Activated CD4-positive, alpha-beta memory T cell treated with anti-CD3 and anti-CD28 coated beads for 36 hours (primary cell): ENCODE measurements at regions not wholly inside any gene's neighbourhood (a gene's known extent, or its start where the extent isn't known, plus 50 kb on each side); places are given as distances from the start of the nearest gene placed in this dataset.

Experiments
- CTCF ChIA-PET: fragments of 350-600 bp; sonication (Branson Sonifier 250); formaldehyde crosslinking; loops from one replicate; lab custom pipeline; 2021; ENCODE audit warnings: antibody characterized with exemption, inconsistent platforms; lab: Charles Lee
- POLR2A ChIA-PET: fragments of 350-600 bp; sonication (Branson Sonifier 250); formaldehyde crosslinking; loops from one replicate; lab custom pipeline; 2021; ENCODE audit warnings: antibody characterized with exemption; lab: Charles Lee
- DNase-seq: peaks from one replicate; pipeline ENCODE4 v3.0.0-alpha.2; 2020
- H3K27ac Mint-ChIP-seq: one replicate; pipeline ENCODE4 v1.8.0; 2021; ENCODE audit warnings: mixed read lengths
- H3K27me3 Mint-ChIP-seq: one replicate; pipeline ENCODE4 v1.8.0; 2021; ENCODE audit warnings: mixed read lengths
- H3K36me3 Mint-ChIP-seq: one replicate; pipeline ENCODE4 v1.8.0; 2021; ENCODE audit warnings: mixed read lengths
- H3K4me1 Mint-ChIP-seq: one replicate; pipeline ENCODE4 v1.8.0; 2021; ENCODE audit warnings: low read depth, mixed read lengths
- H3K4me3 Mint-ChIP-seq: one replicate; pipeline ENCODE4 v1.8.0; 2021; ENCODE audit warnings: mild to moderate bottlenecking, mixed read lengths
- H3K9me3 Mint-ChIP-seq: one replicate; pipeline ENCODE4 v1.8.0; 2021; ENCODE audit warnings: mixed read lengths
- intact Hi-C: fragments of 100-400 bp; cut with micrococcal nuclease; formaldehyde crosslinking; loops from one replicate; pipeline ENCODE4 v1.15.1; 2023

DNA sequence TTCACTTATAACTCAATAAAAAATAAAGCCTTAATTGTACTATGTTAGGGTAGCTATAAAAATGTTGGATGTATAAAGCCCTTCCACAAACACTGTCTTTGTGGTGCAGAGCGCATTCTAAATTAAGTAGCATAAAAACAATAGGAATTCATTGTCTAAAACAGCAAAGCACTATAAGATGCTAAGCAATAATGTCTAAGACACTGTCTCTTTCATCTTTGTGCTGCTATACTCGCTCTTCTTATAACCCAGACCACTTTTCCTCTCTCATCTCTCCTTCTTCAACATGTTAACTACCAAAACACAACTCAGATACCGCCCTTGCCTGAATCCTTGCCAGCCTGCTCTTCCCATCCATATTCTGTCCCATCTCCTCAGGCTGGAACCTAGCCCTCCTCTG lies 170.0 kb downstream of the CENPC start:
- Mint-ChIP-seq H3K36me3 (no peaks in the 10 kb centered on the region), H3K27me3 (no peaks in the 10 kb centered on the region), H3K4me3 (no peak overlapping the region), H3K9me3 (peaks cover 3% of the 10 kb centered on the region), H3K27ac (no peak overlapping the region), H3K4me1 (no peaks in the 10 kb centered on the region)
- ChIA-PET POLR2A (no interaction called here), CTCF (no interaction called here)
- intact Hi-C loops: no loop called here
- DNase-seq: no peak

DNA sequence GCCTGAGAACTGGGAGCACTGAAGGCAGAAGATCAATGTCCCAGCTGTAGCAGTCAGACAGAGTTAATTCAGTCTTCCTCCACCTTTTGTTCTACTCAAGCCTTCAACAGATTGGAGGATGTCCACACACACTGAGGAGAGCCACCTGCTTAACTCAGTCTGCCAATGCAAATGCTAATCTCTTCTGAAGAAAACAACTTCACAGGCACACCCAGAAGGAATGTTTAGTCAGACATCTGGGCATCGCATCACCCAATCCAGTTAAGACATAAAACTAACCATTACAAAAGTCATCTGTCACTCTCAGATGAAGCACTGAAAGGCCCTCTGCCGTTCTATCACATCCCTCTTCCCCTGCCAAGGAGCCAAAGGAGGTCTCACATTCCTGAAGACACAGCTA lies 173.7 kb downstream of the CENPC start:
- ChIA-PET POLR2A (no interaction called here), CTCF (no interaction called here)
- Mint-ChIP-seq H3K27ac (no peak overlapping the region), H3K4me3 (no peak overlapping the region), H3K9me3 (no peaks in the 10 kb centered on the region), H3K36me3 (no peaks in the 10 kb centered on the region), H3K27me3 (peaks cover 2% of the 10 kb centered on the region), H3K4me1 (no peaks in the 10 kb centered on the region)
- DNase-seq: no peak
- intact Hi-C loops: no loop called here

DNA sequence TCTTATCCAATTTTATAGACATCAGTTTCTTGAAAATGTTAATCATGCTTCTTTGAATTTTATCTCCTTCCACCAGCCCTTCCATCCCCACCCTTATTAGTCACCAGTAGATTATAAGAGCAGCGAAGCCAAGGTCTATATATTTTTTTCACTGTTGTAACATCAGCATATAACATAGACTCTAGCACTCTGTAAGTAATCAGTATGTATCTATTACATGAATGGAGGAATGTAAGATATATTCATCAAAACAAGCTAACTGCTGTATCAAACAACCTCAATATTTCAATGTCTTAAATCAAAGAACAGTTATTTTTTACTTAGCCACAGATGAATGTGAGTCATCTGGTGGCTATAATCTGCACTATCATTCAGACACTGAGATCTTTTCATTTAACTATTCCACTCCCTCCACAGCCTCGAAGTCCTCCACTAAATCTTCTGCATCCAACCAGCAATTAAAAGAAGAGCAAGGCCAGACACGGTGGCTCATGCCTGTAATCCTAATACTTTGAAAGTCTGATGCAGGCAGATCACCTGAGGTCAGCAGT lies 178.9 kb downstream of the CENPC start:
- H3K9me3 Mint-ChIP-seq: peaks cover 10% of the 10 kb centered on the region
- H3K27me3 Mint-ChIP-seq: peaks cover 2% of the 10 kb centered on the region
- ChIA-PET POLR2A (no interaction called here), CTCF (no interaction called here)
- no peaks in the 10 kb centered on the region for H3K36me3 Mint-ChIP-seq
- no peak for DNase-seq
- H3K4me1 Mint-ChIP-seq: no peaks in the 10 kb centered on the region
- no peak overlapping the region for H3K4me3 Mint-ChIP-seq
- no peak overlapping the region for H3K27ac Mint-ChIP-seq
- intact Hi-C loops: no loop called here

DNA sequence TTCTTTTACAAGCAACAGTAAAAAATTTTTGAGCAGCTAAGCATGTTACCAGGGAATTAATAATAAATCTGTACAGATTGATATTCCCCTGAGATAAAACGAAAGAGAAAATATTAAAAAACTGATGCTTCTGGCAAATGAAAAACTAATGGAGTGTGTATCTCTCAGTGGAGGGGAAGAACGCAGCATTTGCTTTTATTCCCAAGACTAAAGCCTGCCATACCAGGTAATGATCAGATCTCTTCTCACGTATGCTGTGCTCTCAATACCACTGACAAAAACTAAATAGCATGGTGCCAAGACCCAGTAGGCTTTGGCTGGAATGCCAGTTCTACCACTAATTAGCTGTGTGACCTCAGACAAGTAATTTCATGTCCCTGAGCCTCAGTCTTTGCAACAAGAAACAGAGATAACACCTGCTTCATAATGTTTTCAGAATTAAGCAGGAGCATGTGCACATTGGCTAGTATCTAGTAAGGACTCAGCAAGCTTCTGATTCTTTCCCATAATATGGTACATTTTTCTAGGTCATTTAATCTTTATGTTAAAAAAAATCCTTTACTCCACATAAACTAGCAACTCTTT lies 179.6 kb downstream of the CENPC start:
- H3K27me3 Mint-ChIP-seq: peaks cover 2% of the 10 kb centered on the region
- POLR2A ChIA-PET: no interaction called here
- H3K27ac Mint-ChIP-seq: no peak overlapping the region
- intact Hi-C loops: no loop called here
- no peaks in the 10 kb centered on the region for H3K4me1 Mint-ChIP-seq
- no peak for DNase-seq
- peaks cover 14% of the 10 kb centered on the region for H3K9me3 Mint-ChIP-seq
- H3K36me3 Mint-ChIP-seq: no peaks in the 10 kb centered on the region
- CTCF ChIA-PET: no interaction called here
- H3K4me3 Mint-ChIP-seq: no peak overlapping the region

DNA sequence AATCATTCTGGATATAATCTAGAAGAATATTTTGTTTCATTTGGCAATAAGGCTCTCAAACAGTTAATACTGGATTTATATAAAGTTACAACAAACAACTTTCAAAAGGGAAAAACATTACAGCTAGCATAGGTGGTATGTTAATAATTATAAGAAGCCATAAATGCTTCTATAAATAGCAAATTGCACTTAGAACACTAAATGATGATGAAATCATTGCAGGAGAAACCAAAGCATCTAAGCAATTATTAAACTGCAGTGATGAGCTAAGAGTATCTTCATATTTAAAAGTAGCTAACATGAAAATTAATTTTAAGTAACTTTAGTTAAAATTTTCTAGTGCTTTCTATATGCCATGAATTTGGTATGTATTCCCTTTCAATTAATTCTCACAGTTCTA lies 189.5 kb downstream of the CENPC start:
- intact Hi-C loops: no loop called here
- ChIA-PET CTCF (no interaction called here), POLR2A (no interaction called here)
- Mint-ChIP-seq H3K9me3 (peaks cover 2% of the 10 kb centered on the region), H3K27me3 (no peaks in the 10 kb centered on the region), H3K36me3 (no peaks in the 10 kb centered on the region), H3K4me1 (no peaks in the 10 kb centered on the region), H3K4me3 (no peak overlapping the region), H3K27ac (no peak overlapping the region)
- no peak for DNase-seq

DNA sequence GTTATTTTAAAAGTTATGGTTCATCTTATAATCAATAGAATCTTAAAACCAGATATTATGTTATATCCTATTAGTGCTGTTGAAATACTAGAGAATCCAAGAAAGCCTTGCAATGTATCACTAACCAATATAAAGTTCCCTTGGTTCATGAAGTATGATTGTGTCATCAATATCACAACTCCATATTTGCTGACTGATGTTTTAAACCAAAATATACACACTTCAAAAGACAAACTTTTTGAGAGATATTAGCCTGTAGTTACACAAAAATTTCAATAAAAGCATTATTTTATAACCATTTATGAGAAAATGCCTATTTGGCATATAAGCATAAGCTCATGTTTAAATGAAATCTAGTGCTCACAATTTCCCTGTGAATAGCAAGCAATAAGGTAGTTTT lies 198.6 kb downstream of the CENPC start:
- ChIA-PET POLR2A (no interaction called here), CTCF (no interaction called here)
- H3K4me3 Mint-ChIP-seq: no peak overlapping the region
- no peaks in the 10 kb centered on the region for H3K4me1 Mint-ChIP-seq
- H3K27ac Mint-ChIP-seq: no peak overlapping the region
- no peak for DNase-seq
- intact Hi-C loops: no loop called here
- peaks cover 2% of the 10 kb centered on the region for H3K27me3 Mint-ChIP-seq
- no peaks in the 10 kb centered on the region for H3K9me3 Mint-ChIP-seq
- no peaks in the 10 kb centered on the region for H3K36me3 Mint-ChIP-seq

DNA sequence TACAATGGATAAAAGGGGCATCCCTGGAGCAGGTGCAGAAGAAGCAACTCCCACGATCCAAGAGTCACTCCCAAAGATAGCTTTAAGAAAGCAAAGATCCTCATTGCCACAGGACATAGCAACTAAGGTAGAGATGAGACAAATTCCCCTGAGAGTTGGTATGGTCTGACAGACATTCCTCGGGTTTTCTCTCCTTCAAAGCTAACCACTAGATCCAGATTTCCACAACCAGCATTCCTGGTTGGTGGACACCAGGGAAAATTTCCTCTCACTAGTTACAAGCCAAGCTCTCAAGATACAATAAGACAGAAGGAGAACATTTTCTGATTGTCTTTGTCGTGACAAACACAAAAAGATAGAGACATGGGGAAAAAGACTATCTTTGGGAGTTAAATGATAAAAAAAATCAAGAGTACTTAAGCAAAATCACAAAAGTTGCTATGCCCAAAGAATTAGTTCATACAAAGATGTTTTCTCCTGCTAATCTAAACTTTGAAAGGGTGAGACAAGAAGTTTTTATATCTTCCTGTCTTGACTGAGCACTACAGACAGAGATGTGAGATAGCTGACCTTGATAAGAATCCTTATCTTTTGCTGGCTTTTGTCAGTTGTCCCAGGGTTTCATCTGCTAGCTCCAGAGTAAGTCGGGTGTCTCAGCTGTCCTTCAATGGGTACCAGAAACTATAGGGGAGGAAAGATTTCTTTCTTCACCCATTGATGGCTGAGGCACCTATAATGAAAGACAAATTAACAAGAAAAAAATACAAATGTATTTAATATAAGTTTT lies 200.5 kb downstream of the CENPC start:
- Mint-ChIP-seq H3K27ac (no peak overlapping the region), H3K4me1 (no peaks in the 10 kb centered on the region), H3K4me3 (no peak overlapping the region), H3K36me3 (no peaks in the 10 kb centered on the region), H3K27me3 (peaks cover 2% of the 10 kb centered on the region), H3K9me3 (no peaks in the 10 kb centered on the region)
- intact Hi-C loops: no loop called here
- ChIA-PET CTCF (no interaction called here), POLR2A (no interaction called here)
- DNase-seq: no peak

DNA sequence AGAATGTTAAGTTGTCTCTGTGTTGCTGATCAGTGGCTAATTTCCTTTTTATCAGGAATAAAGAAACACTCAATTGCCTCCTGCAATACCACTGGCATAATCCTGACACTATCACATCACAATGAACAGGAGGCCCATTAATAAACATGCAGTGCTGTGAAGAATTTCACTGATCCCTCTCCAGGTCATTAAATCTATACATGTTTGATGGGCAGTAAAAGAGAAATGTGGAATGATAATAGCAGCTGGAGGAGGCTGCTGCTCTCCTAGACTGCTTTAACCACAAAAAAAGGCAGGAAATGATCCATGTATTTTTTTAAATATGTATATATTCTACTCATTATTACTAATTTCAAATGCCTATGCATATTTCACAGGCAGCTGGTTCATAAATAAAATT lies 202.1 kb downstream of the CENPC start:
- no peak overlapping the region for H3K27ac Mint-ChIP-seq
- H3K4me3 Mint-ChIP-seq: no peak overlapping the region
- CTCF ChIA-PET: no interaction called here
- no peaks in the 10 kb centered on the region for H3K36me3 Mint-ChIP-seq
- no peaks in the 10 kb centered on the region for H3K4me1 Mint-ChIP-seq
- DNase-seq: no peak
- H3K9me3 Mint-ChIP-seq: no peaks in the 10 kb centered on the region
- intact Hi-C loops: no loop called here
- peaks cover 2% of the 10 kb centered on the region for H3K27me3 Mint-ChIP-seq
- POLR2A ChIA-PET: no interaction called here

DNA sequence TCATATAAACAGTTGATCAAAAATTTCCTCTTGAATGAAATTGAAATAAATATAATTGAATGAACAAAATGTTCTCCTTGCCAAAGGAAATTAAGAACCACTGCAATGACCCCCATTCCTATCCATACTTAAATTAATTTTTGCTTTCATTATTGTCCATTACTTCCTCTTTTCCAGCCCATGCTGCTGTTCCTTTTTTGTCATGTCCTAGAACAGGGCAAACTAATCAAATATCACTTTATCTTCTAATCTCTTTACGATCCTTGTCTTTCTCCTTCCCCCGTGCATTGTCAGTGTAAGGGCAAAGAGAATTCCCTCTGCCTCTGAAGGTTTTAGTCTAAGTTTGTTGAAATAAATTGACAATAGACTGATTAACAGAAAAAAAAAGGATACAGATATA lies 203.0 kb downstream of the CENPC start:
- CTCF ChIA-PET: interaction anchor here (1.1 kb wide), 1 partner anchor 15 kb away, joined by 4 read pairs; no protein-coding TSS in a partner anchor

DNA sequence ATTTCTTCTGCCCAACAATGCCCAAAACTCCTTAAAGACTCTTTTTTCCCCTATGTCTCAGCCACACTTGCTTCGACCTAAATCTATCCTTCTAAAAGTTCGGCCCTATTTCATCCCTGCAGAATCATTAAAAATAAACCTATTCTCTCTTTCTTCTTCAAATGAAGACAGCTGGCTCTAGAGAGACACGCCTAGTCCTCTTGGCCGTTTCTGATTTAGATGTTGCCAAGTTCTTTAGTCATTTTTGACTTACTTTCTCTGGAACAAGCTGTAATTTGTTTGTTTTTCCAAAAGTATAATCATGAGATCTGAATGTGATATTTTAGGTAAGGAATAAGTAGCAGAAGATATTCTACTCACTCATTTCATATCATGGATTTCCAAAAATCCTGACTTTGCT lies 211.6 kb downstream of the CENPC start:
- intact Hi-C loops: no loop called here
- POLR2A ChIA-PET: no interaction called here

More for the DNA sequence above, 203.0 kb downstream of the CENPC start:
- DNase-seq: no peak
- Mint-ChIP-seq H3K27me3 (peaks cover 2% of the 10 kb centered on the region), H3K36me3 (no peaks in the 10 kb centered on the region), H3K9me3 (no peaks in the 10 kb centered on the region), H3K4me3 (no peak overlapping the region), H3K4me1 (no peaks in the 10 kb centered on the region), H3K27ac (no peak overlapping the region)
- POLR2A ChIA-PET: no interaction called here
- intact Hi-C loops: no loop called here

DNA sequence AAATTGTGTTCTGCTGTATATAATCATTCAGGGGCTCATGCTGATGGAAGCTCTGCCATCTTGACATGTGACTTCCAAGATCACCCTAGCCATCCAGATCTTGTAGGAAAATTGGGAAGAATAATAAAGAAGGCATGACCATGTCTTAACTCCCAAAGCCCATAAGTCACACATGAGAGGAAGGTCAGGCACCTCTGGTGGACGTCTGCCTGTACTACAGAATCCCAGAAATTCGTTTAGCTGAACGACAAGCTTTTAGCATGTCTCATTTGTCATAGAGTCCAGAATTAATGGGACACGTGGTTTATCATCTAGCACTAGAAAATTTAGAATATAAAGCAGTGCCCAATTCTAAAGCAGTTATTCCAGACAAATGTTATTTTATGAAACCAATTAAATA lies 212.7 kb downstream of the CENPC start:
- Mint-ChIP-seq H3K4me1 (no peaks in the 10 kb centered on the region), H3K27me3 (peaks cover 16% of the 10 kb centered on the region), H3K9me3 (no peaks in the 10 kb centered on the region), H3K36me3 (no peaks in the 10 kb centered on the region), H3K4me3 (no peak overlapping the region), H3K27ac (no peak overlapping the region)
- DNase-seq: no peak
- intact Hi-C loops: no loop called here
- POLR2A ChIA-PET: no interaction called here
- CTCF ChIA-PET: no interaction called here

More for the DNA sequence above, 211.6 kb downstream of the CENPC start:
- no peaks in the 10 kb centered on the region for H3K9me3 Mint-ChIP-seq
- H3K27ac Mint-ChIP-seq: no peak overlapping the region
- no peak for DNase-seq
- H3K27me3 Mint-ChIP-seq: peaks cover 12% of the 10 kb centered on the region
- H3K4me3 Mint-ChIP-seq: no peak overlapping the region
- CTCF ChIA-PET: no interaction called here
- H3K4me1 Mint-ChIP-seq: no peaks in the 10 kb centered on the region
- H3K36me3 Mint-ChIP-seq: no peaks in the 10 kb centered on the region

DNA sequence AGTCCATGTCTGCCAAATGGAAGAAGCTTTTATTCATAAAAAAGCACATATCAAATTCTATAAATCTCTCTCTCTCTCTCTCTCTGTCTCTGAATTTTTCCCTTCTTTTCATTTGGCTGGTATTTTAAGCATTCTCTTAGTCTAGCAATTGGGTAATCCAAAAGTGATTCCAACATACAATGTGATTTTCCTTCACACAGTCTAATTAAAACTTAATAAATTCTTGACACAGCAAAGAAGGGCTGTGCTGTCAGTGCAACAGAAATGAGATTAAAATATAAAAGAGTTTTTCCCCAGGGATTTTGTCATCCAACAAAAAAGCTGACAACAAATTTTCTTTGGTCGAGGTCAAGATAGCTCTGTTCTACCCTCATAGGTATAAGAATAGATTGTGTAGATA lies 216.9 kb downstream of the CENPC start:
- CTCF ChIA-PET: interaction anchor here (1.1 to 2.1 kb wide), 3 partner anchors 11 to 242 kb away, joined by 3 to 15 read pairs (median 6); no protein-coding TSS in a partner anchor
- no peaks in the 10 kb centered on the region for H3K4me1 Mint-ChIP-seq
- DNase-seq: no peak
- intact Hi-C loops: no loop called here
- peaks cover 13% of the 10 kb centered on the region for H3K27me3 Mint-ChIP-seq
- no peak overlapping the region for H3K4me3 Mint-ChIP-seq
- no peaks in the 10 kb centered on the region for H3K36me3 Mint-ChIP-seq
- POLR2A ChIA-PET: no interaction called here
- no peak overlapping the region for H3K27ac Mint-ChIP-seq
- no peaks in the 10 kb centered on the region for H3K9me3 Mint-ChIP-seq

DNA sequence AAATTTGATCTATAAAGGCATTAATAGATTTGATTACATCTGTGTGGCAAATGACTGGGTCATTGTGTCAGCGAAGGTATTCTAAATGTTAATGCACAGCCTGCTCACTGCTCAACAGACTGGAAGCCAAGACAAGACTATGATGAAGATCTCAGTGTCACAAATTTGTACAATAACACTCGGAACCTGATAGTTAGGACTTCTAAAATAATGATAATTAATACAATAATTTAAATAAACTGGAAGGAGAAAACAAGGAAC lies 217.4 kb downstream of the CENPC start:
- Mint-ChIP-seq H3K27me3 (peaks cover 12% of the 10 kb centered on the region), H3K27ac (no peak overlapping the region), H3K4me3 (no peak overlapping the region), H3K4me1 (no peaks in the 10 kb centered on the region), H3K36me3 (no peaks in the 10 kb centered on the region), H3K9me3 (no peaks in the 10 kb centered on the region)
- intact Hi-C loops: no loop called here
- CTCF ChIA-PET: interaction anchor here (0.6 to 2.1 kb wide), 4 partner anchors 12 to 1993 kb away, joined by 3 to 15 read pairs (median 4); no protein-coding TSS in a partner anchor
- no peak for DNase-seq
- POLR2A ChIA-PET: no interaction called here
